ENCODE measurements at regions not wholly inside any gene's neighbourhood (a gene's known extent, or its start where the extent isn't known, plus 50 kb on each side); places are given as distances from the start of the nearest gene placed in this dataset.

- Histone ChIP-seq H3K9me3 (no peaks in the 10 kb centered on the region), H3K27ac (no peak overlapping the region), H3K36me3 (no peaks in the 10 kb centered on the region), H3K27me3 (no peaks in the 10 kb centered on the region), H3K4me1 (no peaks in the 10 kb centered on the region), H3K4me3 (no peak overlapping the region)
- intact Hi-C loops (cut with DNase I), result no loop called here
- DNase-seq (ENCODE audit: low spot score in 2 of 2), result no peak
- TF ChIP-seq CTCF (IDR thresholded peaks at IDR 0.05), result no peak
Observed at GRCh38 chr21:43306391-43306790, 120.5 kb downstream of the SIK1 start.

DNA sequence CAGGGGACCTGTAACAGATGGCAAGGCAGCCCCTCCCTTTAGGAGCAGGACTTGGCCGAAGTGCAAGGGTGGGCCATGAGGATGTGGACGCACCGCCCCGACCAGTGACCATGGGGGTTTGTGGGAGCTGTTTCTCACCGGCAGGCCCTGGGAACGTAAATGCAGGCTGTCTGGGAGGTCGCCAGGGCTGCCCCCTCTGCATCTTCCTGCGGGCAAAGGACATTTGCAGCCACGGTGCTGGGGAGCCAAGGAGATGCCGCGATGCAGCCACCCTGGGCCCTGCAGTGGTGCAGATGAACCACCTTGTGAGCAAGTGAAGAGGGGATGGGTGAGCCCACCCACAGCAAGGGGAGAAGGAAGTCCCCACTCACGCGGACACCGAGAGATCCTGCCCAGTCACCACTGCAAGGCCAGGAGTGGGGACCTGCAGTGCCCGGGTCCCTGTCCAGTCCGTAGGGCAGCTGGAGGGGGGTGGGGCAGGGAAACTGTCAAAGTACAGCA lies 121.1 kb downstream of the SIK1 start:
- intact Hi-C loops (cut with DNase I), result no loop called here
- DNase-seq (ENCODE audit: low spot score in 2 of 2), result no peak
- Histone ChIP-seq H3K4me1 (no peaks in the 10 kb centered on the region), H3K27me3 (no peaks in the 10 kb centered on the region), H3K27ac (no peak overlapping the region), H3K36me3 (no peaks in the 10 kb centered on the region), H3K4me3 (no peak overlapping the region), H3K9me3 (no peaks in the 10 kb centered on the region)
- TF ChIP-seq CTCF (IDR thresholded peaks at IDR 0.05), result no peak

DNA sequence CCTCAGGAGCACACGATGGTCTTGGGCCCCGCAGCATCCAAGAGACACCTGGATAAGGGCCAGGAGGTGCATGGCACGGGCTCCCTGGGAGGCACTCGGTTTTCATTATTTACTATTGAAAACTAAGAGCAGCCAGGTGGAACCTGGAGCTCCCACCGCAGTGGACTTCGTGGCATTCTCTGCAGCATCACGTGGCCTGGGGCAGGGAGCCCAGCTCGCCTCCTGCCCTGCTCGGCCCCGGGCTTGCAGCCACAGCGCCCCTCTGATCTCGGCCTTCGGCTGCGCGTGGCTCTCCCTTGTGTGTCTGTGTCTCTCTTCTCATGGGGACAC lies 121.6 kb downstream of the SIK1 start:
- no peaks in the 10 kb centered on the region for H3K9me3 ChIP-seq
- intact Hi-C loops (cut with DNase I), result no loop called here
- H3K4me1 ChIP-seq, result no peaks in the 10 kb centered on the region
- H3K27me3 ChIP-seq, result no peaks in the 10 kb centered on the region
- TF ChIP-seq CTCF (IDR thresholded peaks at IDR 0.05), result no peak
- no peak overlapping the region for H3K27ac ChIP-seq
- H3K4me3 ChIP-seq, result no peak overlapping the region
- DNase-seq (ENCODE audit: low spot score in 2 of 2), result no peak
- no peaks in the 10 kb centered on the region for H3K36me3 ChIP-seq

DNA sequence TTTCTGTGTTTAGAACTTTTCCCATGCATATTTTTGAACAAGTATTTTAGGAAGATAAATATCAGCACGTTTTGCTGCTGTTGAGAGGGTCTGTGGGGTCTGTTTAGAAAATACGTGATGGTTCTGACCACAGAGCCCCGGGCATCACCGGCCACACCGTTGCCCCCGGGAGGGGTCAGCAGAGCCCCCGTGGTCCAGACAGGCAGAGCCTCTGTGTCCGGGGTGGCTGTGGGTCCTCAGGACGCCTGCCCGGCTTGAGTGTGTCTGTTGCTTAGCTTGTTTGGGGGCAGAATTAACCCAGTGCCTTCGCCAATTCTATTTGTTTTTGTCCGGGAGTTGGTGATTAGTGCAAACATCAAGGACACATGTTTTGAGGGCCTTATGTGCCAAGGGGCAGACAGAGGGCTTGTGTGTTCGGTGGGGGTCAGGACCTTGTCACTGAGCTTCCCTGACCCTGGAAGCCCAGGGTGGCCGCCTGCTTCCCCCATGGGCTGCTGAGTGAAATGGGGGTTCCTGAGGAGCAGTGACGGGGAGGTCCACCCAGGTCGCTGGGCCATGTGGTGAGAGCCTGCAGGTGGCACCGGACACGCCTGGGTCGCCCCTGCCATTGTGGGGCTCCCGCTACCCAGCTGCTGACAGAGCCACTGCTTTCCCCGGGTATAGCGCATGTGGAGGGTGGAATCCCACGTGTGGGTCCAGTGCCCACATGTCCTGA lies 122.2 kb downstream of the SIK1 start:
- Histone ChIP-seq H3K27me3 (no peaks in the 10 kb centered on the region), H3K27ac (no peak overlapping the region), H3K9me3 (no peaks in the 10 kb centered on the region), H3K4me3 (no peak overlapping the region), H3K4me1 (no peaks in the 10 kb centered on the region), H3K36me3 (no peaks in the 10 kb centered on the region)
- intact Hi-C loops (cut with DNase I), result no loop called here
- no peak for TF ChIP-seq CTCF (IDR thresholded peaks at IDR 0.05)
- DNase-seq (ENCODE audit: low spot score in 2 of 2), result no peak

DNA sequence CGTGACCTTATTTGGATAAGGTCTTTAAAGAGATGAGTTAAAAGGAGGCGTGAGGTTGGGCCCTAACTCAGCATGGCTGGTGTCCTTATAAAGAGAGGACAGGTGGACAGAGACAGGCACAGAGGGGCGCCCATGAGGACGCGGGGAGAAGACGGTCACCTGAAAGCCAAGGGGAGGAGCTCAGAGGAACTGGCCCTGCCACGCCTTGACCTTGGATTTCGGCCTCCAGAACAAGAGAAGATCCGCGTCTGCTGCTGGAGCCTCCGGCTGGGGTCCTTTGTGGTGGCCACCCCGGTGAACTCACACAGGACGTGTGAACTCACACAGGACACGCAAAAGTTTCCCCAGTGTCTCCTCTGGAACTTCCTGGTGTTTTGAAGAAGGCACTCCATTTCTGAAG lies 122.7 kb downstream of the SIK1 start:
- Histone ChIP-seq H3K4me1 (no peaks in the 10 kb centered on the region), H3K4me3 (no peak overlapping the region), H3K9me3 (no peaks in the 10 kb centered on the region), H3K27me3 (no peaks in the 10 kb centered on the region), H3K27ac (no peak overlapping the region), H3K36me3 (no peaks in the 10 kb centered on the region)
- DNase-seq (ENCODE audit: low spot score in 2 of 2), result no peak
- TF ChIP-seq CTCF (IDR thresholded peaks at IDR 0.05), result no peak
- intact Hi-C loops (cut with DNase I), result no loop called here

All from ascending aorta (tissue), 2 donors.